ENCODE measurements at regions not wholly inside any gene's neighbourhood (a gene's known extent, or its start where the extent isn't known, plus 50 kb on each side); places are given as distances from the start of the nearest gene placed in this dataset.
"Not testable (repeated sequence)": the region's sequence is repeated elsewhere in the genome, so short reads cannot be mapped to it uniquely, and the experiment has no call there.

DNA sequence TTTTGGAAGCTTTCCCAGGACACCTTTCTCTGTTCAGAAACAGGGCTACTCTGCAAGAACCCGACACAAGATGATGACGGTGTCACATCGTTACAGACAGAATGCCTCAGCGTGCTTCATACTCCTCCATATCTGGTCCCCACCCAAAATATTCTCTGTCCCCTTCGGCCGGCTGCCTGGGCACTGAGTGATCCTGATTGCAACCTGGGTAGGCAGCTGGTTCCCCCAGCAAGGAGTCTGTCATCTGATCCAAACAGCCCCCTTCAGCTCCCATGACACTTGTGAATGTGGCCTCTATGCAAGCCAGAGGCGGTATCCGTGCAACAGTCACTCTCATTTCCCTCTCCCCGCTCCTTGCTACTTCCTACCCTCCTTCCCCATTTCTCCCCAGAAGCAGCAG, 431.7 kb upstream of the B3GAT1 start:
- no peak for DNase-seq

DNA sequence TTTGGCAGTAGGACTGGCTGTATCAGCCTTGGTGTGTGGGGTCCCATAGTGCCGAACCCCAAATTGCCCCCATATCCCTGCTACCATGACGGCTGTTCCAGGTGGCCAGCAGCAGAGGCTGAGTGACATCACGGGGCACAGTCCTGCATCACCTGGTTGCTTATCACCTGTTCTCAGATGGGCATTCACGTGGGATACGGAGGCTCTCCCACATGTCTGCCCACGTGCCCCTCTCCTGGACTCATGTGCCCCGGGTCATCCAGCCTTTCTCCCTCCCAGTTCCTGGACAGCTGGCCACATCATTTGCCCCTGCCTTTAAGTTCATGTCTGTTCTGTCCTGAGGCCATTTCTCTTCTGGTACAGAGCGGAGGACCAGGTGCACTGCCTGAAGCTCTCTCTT, 431.0 kb upstream of the B3GAT1 start:
- no peak for DNase-seq

DNA sequence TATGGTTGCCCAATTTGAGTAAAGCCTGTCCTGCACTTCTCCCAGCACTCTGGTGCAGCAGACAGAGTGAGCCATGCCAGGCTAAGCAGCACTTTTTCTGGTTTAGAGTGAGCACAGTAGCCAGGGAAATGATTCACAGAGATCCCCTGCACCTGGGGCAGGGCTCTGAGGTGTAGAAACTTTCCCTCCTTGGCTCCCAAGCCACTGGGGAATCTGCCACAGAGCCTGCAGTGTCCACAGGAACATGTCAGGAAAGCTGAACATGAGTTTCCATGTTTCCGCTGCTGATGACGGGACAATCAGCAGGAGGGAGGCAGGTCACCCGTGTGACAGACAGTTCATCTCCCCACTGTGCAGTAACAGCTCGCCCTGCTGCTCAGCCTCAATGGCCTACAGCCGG, 429.9 kb upstream of the B3GAT1 start:
- no peak for DNase-seq

DNA sequence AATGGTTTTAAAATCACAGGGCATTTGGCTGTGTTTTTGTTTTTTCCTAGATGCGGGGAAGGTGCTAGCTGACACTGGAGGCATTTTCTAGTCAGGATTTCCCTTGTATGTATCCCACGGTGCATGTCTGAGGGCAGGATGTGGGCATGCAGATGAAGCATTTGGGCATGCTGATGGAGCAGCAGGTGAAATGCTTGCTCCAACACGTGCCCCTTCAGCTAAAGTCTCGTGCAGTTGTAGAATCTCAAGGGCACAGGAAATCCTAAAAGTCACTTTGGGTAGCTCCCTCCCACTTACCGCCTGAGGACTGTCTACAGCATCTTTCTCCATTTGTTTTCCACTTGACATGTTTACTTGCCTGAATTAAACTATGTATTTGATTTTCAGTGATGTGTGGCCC, 429.4 kb upstream of the B3GAT1 start:
- DNase-seq = no peak

DNA sequence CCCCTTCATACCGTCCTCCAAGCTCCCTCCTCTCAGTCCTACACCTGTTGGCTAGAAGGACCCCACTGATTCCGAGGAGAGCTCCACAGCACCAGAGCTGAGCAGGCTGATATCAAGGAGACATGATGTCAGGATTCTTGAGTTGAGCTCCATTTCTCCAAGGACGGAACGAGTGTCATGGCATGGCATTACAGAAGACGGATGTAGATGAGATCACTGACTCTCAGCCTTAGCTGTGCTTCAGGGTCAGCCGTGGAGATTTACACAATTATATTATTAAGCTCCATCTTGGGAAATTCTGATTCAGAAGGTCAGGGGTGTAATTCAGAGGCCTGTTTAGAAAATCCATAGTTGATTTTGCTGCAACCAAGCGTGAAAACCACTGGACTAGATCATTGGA, 428.9 kb upstream of the B3GAT1 start:
- no peak for DNase-seq

DNA sequence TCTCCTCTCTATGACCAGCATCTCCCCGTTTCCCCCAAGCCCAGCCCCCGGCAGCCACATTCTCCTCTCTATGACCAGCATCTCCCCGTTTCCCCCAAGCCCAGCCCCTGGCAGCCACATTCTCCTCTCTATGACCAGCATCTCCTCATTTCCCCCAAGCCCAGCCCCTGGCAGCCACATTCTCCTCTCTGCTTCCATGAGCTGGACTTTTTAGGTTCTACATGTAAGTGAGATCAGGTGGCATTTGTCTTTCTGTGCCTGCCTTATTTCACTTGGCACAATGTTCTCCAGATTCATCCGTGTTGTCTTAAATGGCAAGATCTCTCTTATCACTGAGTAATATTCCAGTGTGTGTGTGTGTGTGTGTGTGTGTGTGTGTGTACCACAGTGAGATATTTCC, 428.1 kb upstream of the B3GAT1 start:
- not testable (repeated sequence) for DNase-seq

DNA sequence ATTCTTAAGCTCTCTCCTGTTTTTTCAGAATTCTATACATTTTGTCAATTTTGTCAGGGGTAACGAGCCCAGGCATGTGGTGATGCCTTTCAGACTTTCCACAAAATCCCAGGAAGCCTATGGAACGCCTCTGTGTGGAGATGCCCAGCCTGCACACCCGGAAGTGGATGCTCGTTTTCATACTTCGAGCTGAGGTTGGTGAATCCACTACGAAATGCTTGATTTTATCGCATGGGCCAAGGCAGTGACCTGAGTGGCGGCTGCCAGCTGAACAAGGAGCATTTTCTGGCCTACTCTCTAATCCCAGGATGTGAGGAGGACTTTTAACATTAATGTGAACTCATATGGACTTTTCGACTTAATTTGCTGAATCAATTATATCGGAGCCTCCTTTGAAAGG, 426.7 kb upstream of the B3GAT1 start:
- no peak for DNase-seq

DNA sequence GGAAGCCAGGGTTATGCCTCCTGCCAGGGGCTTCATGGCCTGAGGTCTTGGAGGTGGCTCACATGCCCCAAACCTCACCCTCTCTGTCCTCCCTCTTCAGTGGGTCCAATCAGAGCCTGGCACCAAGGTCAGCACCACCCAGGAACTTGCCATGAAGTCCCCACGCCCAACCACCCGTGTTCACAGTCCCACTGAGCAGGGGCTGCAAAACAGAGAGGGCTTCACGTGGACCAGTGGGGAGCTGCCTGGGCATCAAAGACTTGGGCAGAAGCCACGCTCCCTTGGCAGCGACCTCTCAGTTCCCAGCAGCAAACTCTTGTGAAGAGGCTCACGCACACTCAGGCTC, 425.8 kb upstream of the B3GAT1 start:
- DNase-seq = no peak

DNA sequence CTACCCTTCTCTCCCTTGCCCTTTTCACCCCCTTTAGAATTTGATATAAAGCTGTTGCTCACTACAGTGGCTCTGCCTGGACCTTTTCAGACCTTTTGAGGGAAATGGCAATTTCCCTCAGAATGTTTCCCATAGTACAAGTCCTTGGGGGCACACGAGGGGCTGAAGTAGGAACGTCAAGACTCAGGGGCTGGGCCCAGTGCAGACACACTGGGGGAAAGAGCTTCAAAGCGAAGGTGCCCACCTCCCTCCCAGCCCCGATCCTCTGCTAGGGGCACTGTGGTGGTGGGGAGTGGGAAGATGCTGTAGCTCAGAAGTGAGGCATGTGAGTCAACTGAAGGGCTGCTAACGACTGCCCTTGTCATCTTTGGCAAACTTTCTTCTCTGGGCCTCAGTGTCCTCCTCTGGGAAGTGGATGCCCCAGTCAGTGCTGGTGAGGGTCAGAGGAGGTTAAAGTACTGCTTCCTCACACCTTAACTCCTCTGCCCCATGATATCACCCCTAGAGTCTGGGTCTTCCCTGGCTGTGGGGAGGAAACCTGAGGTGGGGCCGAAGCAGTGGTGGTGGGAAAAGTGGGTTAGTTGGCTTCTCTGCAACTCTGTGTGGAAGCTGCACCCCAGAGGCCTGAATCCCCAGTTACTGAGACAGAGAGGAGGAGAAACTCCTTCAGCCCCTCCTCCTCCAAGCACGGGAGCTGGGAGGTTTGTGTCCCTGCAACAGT, 425.3 kb upstream of the B3GAT1 start:
- DNase-seq = no peak

DNA sequence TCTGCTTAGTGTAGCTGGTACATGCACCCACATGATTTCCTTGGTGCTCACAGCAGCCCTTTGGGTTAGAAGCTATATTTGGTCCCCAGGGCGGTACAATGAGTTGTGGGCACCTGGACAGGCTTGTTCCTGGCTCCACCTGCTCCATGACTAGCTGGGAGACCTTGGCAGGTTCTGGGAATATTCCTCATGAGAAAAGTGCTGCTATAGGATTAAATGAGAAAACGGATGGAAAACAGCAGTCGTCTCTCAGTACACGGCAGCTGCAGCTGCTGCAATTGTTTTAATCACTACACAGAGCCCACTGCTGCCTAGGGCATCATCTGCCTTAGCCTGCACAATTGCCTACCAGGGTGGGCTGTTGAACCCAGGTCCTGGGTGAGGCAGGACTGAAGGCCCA, 424.5 kb upstream of the B3GAT1 start:
- DNase-seq = no peak

DNA sequence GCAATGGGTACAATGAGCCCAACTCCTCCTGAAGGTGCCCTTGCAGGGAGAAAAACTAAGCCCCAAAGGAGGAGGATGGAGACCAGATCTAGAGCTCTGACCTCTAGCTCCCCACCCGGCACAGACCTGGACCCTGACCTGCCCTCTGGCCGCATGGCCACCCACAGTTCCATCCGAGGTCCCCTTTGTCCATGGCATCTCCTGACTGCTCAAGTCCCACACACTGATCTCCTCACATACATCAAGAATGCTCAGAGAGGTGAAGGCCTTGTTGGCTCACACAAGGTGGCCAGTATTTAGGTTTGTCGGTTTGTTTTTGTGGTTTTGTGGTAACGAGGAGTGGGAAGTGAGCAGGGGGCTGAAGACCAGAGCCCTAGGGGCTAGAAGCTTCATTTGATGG, 423.5 kb upstream of the B3GAT1 start:
- DNase-seq = no peak

DNA sequence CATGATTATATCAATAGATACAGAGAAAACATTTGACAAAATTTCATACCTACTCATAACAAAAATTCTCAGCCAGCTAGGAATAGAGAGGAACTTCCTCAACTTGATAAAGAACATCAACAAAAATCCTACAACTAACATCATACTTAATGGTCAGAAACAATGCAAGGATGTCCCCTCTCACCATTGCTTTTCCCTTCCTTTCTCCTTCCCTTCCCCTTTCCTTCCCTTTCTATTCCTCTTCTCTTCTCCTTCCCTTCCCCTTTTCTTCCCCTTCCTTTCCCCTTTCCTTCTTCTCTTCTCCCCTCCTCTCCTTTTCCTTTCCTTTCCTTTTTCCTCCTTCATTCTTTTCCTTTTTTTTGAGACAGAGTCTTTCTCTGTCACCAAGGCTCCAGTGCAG, 418.3 kb upstream of the B3GAT1 start:
- no peak for DNase-seq

DNA sequence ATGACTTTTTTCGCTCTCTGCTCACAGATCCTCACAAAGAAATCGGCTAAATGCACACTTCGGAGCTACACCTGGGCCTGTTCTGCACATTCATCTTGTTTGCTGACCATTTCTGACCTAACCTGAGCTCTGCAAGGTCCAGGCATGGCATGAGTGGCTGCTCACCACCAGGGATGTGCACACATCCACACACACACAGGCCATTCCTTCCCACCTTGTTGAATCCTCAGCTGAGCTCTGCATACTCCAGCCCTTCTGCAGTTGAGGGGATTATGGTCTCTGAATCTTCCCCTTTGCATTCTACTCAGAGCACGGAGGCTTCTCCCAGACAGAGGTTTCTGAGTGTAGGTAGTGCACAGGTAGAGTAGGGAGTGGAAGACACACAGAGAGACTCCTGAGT, 411.9 kb upstream of the B3GAT1 start:
- DNase-seq = no peak

DNA sequence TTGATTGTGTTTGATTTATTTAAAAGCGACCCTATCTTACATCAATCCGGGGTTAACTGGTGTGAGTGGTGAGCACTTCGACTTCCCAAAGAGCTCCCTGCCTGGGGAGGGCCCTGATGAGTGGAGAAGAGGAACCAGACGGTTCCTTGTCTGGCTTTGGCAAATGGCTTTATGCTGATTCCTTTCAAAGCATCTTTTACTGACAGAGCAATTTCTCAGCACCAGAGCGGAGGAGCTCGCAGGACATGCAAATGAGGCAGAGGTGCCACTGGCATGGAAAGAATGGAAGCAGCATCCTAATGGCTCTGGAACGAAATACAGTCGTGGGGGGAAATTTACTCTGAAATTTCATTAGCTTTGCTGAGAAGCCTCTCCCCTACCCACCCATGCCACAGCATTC, 410.9 kb upstream of the B3GAT1 start:
- no peak for DNase-seq

DNA sequence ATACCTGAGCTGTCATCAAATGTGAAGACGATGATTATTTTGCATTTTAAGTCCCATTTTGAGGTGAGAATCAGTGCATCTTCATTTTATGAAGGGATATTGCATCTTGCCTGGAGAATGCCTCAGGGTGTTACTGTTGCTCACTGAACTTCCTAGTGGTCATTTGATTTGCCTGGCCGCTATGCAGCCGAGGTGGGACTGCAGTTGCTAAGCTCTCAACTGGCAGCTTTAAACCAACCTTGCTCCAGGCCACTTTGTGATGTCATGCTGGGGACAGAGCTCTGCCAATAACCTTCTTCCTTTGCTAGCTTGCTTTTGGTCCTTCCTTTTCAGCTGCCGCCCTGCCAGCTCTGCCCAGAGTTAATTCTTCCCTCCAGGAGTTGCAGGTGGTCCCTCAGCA, 409.4 kb upstream of the B3GAT1 start:
- no peak for DNase-seq

DNA sequence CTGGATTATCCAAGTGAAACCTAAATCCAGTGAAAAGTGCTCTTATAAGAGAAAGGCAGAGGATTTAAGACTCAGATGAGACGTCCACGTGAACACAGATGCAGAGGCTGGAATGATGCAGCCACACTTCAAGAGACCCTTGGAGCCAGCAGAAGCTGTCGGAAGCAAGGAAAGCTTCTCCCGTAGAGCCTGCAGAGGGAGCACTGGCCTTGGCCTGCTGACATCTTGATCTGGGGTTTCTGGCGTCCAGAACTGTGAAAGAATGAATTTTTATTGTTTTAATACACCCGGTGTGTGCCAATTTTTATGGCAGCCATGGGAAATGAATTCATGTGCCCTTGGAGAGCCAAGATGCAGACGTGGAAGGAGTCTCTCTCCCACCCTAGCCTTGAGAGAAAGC, 407.0 kb upstream of the B3GAT1 start:
- DNase-seq = no peak

DNA sequence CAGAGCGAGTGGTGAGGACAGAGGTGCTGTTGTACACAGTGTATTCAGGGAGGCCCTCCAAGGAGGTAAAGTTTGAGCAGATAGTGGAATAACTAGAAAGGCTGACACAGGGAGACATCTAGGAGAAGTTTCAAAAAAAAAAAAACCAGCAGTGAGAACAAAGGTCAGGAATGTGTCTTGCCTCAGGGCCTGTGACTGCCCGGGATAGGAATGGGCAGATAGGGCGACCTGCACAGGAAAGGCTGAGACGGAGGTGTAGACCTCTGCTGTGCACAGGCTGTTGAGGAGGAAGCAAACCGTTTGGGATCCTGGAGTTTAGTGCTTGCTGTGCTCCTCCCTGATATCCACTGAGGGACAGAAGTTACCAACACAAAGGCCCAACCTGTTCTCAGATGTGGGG, 406.5 kb upstream of the B3GAT1 start:
- no peak for DNase-seq

DNA sequence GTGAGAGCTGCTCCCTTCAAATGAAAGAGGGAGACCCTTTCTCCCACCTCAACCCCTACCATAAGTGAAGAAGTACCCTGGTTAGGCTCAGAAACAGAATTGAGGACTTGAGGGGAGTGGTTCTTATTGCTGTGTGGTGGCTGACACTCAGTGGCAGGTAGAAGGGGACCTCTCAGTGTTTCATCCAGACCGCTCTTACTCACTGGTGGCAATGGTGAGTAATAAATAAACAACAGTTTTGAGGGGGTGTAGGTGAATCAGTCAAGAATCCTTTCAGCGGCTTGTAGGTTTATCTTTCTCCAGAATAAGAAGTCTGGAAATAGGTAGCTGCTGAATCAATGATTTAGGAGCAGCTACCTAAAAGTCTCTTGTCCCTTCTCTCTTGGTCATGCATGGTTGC, 403.4 kb upstream of the B3GAT1 start:
- DNase-seq = no peak

DNA sequence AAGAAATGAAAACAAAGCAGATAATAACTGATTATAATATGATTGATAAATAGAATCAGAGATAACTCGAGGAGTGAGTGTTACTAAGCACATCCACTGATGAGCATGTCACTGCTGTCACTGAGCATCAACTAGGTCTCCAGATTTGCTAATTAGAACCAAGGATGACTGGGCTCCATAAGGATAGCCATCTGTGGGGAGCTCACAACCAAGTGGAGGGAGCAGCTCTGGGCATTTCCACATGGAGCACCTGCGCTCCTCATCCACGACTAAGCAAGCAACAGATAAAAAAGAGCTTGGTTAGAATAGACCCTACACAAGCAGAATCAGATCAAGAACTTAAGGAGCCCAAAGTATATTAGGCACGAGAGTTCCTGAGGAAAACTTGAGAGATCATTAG, 396.0 kb upstream of the B3GAT1 start:
- DNase-seq = no peak

DNA sequence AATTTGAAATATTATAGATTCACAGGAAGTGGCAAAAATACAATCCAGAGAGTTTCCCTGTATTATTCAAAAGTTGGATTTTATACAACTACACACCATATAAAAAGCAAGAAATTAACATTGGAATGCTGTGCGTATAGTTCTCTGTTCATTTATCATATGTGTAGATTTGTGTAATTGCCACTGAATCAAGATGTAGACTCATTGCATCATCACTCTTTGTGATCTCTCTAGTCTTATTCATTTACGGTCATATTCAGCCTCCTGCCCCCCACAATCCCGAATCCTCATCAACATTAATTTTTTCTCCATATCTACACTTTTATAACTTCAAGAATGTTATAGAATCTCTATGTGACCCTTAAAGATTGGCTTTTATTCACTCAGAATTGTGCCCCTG, 390.6 kb upstream of the B3GAT1 start:
- no peak for DNase-seq

DNA sequence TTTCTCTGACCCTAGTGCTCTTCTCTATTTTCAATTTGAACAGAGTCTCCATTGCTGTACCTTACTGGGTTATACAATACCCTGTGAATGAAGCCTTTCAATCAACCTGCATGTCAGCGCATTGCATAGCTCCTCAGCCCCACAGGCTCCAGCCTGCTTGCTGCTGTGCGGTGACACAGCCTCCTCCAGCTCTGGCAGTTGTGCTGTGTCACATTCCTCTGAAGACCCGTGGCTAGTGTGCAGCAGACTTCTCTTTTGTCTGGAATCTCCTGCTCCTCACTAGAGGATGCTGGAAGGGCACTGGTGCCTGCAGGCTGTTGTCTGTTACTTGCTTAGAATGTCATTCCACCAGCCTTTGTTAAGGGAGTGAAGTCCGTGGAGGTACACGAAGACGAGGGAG, 390.1 kb upstream of the B3GAT1 start:
- DNase-seq = no peak

DNA sequence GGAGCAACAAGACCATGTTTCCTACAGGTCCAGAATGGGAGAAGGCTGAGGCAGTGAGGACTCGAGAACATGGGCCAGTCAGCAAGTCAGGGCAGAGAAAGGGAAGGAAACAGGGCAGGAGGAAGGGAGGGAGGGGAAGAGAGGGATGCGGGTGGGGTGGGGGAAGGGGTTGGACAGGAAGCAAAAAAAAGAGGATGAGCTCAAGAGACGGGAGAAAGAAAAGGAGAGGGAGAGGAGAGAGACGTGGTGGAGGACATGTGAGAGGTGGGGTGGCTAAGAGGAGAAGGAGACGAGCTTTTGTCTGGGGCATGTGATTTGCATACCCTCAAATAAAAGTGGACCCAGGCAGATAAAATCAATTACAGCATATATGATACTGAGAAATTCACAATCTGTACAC, 389.5 kb upstream of the B3GAT1 start:
- DNase-seq = no peak

DNA sequence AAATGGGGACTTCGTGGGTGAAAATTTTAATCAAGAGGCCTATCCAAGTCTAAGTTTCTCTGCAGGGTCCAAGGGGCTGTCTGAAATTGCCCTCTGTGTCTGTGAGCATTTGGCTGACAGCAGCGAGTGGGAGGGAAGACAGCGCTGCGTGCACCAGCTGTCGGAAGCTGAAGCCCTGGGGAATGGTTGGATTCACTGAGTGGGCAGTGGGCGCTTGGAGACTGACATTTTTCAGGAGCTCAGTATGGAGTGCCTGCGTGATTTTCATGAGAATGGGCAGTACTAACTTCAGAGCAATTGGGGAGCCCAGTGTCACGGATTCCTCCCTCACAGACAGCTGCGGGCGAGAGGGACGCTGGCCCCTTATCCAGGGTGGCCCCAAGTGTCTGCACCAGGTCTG, 388.8 kb upstream of the B3GAT1 start:
- DNase-seq = no peak

DNA sequence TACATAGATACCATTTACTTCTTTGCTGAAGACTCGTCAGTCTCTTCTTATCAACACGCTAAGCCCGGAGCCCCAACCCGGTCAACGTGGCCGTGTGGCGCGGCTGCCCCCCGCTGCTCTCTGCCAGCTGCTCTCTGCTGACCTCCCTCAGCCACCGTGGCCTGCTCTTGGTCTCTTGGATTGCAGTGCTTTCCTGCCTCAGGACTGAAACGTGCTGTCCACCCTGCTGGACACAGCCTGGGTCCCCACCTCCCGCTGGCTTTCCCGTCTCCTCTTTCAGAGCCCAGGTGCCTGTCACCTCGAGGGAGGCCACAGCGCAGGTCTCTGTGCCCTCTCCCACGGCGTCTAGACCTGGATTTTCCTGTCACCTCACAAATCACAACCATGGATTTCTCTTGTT, 388.1 kb upstream of the B3GAT1 start:
- DNase-seq = no peak

DNA sequence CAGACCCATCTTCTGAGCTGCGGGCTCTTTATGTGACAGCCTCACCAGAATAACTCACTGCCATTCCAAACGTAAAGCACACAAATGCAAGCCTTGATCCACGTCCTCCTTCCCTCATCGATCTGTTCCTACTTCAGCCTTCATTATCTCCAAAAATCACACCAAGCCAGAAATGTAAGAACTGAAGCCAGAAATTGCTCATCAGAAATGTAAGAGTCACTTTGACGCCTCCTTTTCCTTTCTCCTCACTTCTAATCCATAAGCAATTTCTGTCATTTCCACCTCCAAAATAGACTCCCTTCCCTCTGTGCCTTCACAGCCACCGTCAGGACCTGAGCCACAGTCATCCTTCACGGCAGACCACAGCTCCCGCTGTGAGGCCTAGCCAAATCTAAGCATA, 387.3 kb upstream of the B3GAT1 start:
- no peak for DNase-seq

Data from skin of body (tissue), 1 donor.